HG02884 (cell line): ENCODE measurements at regions not wholly inside any gene's neighbourhood (a gene's known extent, or its start where the extent isn't known, plus 50 kb on each side); places are given as distances from the start of the nearest gene placed in this dataset.

Experiments used
- ATAC-seq: cut with Tn5 transposase; IDR thresholded peaks from one replicate; pipeline ENCODE4 v1.9.1; 2021; ENCODE audit warnings: mild to moderate bottlenecking, moderate library complexity; ENCODE audit not compliant: unreplicated experiment

DNA sequence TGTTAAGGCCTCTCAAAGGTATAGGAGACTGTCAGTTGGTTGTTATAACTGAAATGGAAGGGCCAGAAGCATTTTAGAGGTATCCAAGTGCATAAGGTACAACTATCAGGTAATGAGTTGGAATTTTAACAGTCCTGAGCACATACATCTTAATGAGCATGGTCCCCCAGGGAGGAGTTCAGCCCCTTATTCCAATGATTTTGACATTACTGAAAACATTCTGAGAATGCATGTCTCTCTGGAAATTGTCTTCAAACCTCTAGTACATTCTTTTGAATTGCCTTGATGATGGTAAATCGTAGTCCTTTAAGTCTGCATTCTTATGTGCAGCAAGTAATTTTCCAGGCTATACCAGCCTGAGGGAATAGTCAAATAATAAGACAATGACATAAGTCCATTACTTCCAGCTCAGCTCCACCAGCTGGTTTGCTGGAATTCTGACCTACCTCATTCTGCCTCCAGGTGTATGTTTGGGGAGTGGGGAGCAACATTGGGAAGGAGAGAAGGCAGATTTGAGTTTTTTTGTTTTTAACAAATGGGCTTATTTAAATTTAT lies 239.2 kb downstream of the MSRB3 start:
- ATAC-seq: no peak

DNA sequence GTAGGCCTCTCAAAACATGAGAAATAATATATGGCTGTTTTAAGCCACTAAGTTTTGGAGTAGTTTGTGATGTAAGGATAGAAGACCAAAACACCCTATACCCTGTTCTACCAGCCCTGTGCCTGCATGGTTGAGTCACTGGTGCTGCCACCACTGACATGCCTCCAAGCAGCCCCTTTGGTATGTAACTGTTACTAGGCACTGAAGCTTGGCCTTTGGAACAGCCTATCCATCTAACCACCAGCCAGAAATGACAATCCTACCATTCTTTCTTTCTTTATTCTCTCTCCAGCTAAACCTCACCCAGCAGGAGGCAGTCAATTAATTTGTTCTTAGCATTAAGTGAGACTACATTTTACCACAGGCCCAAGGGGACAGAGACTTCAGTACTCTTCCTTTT lies 240.3 kb downstream of the MSRB3 start:
- ATAC-seq: no peak

DNA sequence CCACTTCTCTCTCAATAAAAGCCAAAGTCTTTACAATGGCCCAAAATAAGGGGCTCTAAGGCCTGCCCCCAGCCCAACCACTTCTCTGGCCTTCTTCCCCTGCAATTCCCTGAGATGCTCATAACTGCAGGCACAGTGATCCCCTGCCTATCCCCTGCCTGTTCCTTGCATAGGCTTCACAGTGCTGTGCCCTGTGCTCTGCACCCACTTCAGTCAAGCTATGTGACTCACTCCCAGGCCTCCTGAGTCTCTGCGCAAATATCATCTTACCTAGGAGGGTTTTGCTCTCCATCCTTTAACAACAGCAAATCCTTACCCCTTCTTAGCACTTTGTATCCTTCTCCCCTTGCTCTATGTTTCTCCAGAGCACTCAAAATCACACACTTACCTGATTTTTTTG lies 242.2 kb downstream of the MSRB3 start:
- no peak for ATAC-seq

GRCh38 chr12:65522956-65523860 lies 244.7 kb downstream of the MSRB3 start:
- no peak for ATAC-seq

- no peak for ATAC-seq
Measured at GRCh38 chr12:65524666-65525065, 246.2 kb downstream of the MSRB3 start.

- no peak for ATAC-seq
Measured at GRCh38 chr12:65525491-65526141, 247.1 kb downstream of the MSRB3 start.

- ATAC-seq: no peak
Measured at GRCh38 chr12:65526311-65526710, 247.8 kb downstream of the MSRB3 start.

DNA sequence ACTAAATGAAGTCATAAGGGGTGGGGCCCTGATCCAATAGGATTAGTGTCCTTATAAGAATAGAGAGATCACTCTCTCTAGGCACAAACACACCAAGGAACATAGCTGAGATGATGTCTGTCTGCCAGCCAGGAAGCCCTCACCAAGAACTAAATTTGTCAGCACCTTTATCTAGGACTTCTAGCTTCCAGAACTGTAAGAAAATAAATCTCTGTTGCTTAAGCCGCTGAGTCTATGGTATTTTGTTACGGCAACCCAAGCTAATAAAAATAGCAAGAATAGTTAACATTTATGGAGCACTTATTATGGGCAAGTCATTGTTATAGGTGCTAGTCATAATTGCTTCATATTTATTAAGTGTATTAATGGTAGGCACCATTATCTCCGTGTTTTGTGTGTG lies 249.6 kb downstream of the MSRB3 start:
- ATAC-seq: no peak

DNA sequence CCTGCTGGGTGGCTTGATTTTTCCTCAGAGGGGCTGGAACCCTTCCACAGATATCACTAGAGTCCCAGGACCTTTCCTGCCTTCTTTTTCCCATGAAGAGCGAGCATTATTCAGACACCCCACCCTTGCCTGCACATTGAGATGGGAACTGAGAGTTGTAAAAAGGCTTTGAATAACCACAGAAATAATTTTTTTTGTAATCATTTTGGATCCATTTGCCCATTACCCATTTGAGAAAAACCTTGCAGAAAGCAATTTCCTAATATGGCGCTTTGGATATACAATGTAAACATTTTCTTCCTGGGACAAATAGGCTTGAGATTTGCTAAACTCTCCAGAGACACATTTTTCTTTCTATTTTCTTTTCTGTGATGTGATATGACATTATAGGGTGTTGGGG lies 250.6 kb downstream of the MSRB3 start:
- ATAC-seq: no peak

GRCh38 chr12:65529771-65530435 lies 251.4 kb downstream of the MSRB3 start:
- no peak for ATAC-seq

DNA sequence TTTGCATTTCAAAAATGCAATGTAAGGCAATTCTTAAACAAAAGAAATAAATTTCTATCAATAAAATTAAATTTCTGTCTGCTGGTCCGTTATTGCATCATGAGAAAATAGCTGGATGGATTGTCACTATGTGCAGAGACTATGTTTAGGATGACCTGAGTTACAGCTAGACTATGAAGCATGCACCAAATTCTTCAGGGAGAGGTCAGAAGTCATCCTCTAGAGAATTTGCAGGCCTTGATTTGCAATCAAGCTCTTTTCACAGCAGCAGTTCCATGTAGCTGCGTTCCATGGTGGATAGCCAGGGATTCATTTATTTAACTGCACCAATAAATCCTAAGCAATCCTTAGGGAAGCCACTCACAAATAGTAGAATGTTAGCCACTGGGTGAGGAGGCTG lies 253.7 kb downstream of the MSRB3 start:
- ATAC-seq: no peak

DNA sequence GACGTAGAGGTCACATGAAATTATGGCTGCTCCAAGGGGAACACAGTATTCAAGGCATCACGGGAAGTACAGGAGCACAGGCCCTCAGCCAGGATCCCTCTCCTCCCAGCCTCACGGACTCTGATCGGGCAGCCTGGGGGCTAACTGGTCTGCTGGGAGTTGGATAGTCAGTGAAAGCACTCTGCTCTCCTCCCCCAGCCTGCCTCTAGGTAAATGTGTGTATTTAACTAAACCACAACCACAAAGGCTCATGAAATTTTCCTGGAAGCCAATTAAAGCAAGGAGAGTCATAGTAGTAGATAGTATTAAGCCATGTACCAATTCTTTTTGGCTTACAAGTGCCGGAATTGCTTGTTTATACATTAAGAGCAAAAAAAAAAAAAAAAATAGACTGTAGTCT lies 254.3 kb downstream of the MSRB3 start:
- ATAC-seq: no peak

- no peak for ATAC-seq
Measured at GRCh38 chr12:65533177-65533883, 254.8 kb downstream of the MSRB3 start.

- ATAC-seq: no peak
Measured at GRCh38 chr12:65534238-65534841, 255.9 kb downstream of the MSRB3 start.

DNA sequence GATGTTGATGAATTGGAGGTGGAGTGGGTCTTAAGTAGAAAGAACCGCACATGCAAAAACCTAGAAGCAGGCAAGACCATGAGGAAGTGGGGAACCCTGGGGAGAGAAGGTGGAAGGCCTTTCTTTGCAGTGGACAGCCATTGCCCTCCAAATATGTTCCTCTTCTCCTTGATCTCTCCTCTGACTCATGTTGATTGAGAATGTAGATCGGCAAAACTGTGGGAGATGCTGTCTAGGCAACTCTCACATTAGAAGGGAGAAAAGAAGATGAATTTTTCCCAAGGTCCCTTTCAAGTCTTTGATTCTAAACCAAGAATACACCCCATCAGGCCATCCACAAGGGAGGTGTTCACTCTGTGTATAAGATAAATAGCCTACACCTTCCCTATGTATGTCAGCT lies 257.5 kb downstream of the MSRB3 start:
- no peak for ATAC-seq

- ATAC-seq: no peak
Measured at GRCh38 chr12:65536351-65536750, 257.9 kb downstream of the MSRB3 start.

- no peak for ATAC-seq
Measured at GRCh38 chr12:65536876-65537681, 258.6 kb downstream of the MSRB3 start.

GRCh38 chr12:65537978-65538377 lies 259.5 kb downstream of the MSRB3 start:
- ATAC-seq: no peak

DNA sequence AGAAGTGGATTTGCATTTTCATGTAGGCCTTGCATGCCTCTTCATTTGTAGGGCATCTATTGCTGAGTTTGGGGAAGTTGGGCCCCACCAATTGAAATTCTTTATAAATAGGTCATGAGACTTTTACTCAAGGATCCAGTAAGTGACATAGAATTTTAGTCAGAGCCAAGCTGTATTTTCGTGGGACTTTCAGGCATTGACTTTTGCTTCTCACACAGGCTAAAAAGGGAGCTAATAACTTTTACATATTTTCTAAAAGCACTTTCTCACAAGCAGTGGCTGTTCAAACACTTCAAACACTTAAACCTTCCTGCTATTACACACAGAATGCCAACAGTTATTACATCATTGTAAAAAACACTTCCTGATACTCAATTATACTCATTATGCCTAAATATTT lies 260.5 kb downstream of the MSRB3 start:
- ATAC-seq: no peak

DNA sequence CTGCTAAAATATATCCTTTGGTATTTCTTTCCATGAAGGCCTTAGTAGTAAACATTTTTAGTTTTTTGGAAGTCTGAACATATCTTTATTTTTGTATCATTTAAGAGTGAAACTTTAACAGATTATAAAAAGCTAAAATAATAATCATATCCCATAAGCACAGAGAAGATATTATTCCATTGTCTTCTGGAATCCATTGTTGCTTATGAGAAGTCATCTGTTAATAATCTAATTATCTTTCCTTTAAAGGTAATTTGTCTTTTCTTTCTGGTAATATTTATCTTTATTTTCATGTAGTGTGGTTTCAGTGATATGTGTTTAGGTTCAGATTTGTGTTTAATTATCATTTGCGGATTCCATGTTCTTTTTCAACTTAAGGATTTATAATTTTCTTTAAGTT lies 261.7 kb downstream of the MSRB3 start:
- ATAC-seq: no peak
